Activated T-helper 2 cell treated with anti-CD3 and anti-CD28 coated beads, Interferon-gamma antibody, Interleukin-2, Interleukin-4, amounts not matched to agents 10 μg/mL and 5 μg/mL and 100 μg/mL, durations not matched to agents 14 hours and 24 hours and 36 hours (primary cell): ENCODE measurements at regions not wholly inside any gene's neighbourhood (a gene's known extent, or its start where the extent isn't known, plus 50 kb on each side); places are given as distances from the start of the nearest gene placed in this dataset.
"Not testable (repeated sequence)": the region's sequence is repeated elsewhere in the genome, so short reads cannot be mapped to it uniquely, and the experiment has no call there.

Source experiments
- DNase-seq: peaks from one replicate; pipeline ENCODE4 v3.0.0; 2021; ENCODE audit warnings: low spot score
- H3K27ac Mint-ChIP-seq: one replicate; pipeline ENCODE4 v1.8.0; 2021; ENCODE audit warnings: mixed read lengths
- H3K27me3 Mint-ChIP-seq: one replicate; pipeline ENCODE4 v1.8.0; 2021; ENCODE audit warnings: low read depth, mixed read lengths
- H3K36me3 Mint-ChIP-seq: one replicate; pipeline ENCODE4 v1.8.0; 2021; ENCODE audit warnings: low read depth, mixed read lengths
- H3K4me1 Mint-ChIP-seq: one replicate; pipeline ENCODE4 v1.8.0; 2021; ENCODE audit warnings: low read depth, mixed read lengths
- H3K4me3 Mint-ChIP-seq: one replicate; pipeline ENCODE4 v1.8.0; 2021; ENCODE audit warnings: low read depth, mild to moderate bottlenecking, moderate library complexity, mixed read lengths
- H3K9me3 Mint-ChIP-seq: one replicate; pipeline ENCODE4 v1.8.0; 2021; ENCODE audit warnings: mixed read lengths
- intact Hi-C: fragments of 100-400 bp; cut with micrococcal nuclease; formaldehyde crosslinking; loops from one replicate; pipeline ENCODE4 v1.15.1; 2023

- Mint-ChIP-seq H3K27ac (no peak overlapping the region), H3K4me3 (no peak overlapping the region), H3K27me3 (peaks cover 19% of the 10 kb centered on the region), H3K4me1 (no peaks in the 10 kb centered on the region), H3K36me3 (no peaks in the 10 kb centered on the region), H3K9me3 (no peaks in the 10 kb centered on the region)
- DNase-seq: no peak
- intact Hi-C loops: no loop called here
Measured at GRCh38 chr20:56733967-56734366, 104.9 kb downstream of the TFAP2C start.

GRCh38 chr20:56735084-56735642, 106.1 kb downstream of the TFAP2C start:
- H3K4me3 Mint-ChIP-seq: no peak overlapping the region
- no peaks in the 10 kb centered on the region for H3K9me3 Mint-ChIP-seq
- no peak overlapping the region for H3K27ac Mint-ChIP-seq
- H3K4me1 Mint-ChIP-seq: no peaks in the 10 kb centered on the region
- H3K27me3 Mint-ChIP-seq: peaks cover 19% of the 10 kb centered on the region
- H3K36me3 Mint-ChIP-seq: no peaks in the 10 kb centered on the region
- DNase-seq: no peak
- intact Hi-C loops: no loop called here

- intact Hi-C loops: no loop called here
- Mint-ChIP-seq H3K27ac (no peak overlapping the region), H3K4me1 (no peaks in the 10 kb centered on the region), H3K4me3 (no peak overlapping the region), H3K27me3 (peaks cover 19% of the 10 kb centered on the region), H3K36me3 (no peaks in the 10 kb centered on the region), H3K9me3 (no peaks in the 10 kb centered on the region)
- no peak for DNase-seq
Measured at GRCh38 chr20:56736285-56736857, 107.3 kb downstream of the TFAP2C start.

GRCh38 chr20:56744325-56744821, 115.3 kb downstream of the TFAP2C start:
- H3K27ac Mint-ChIP-seq, H3K27me3 Mint-ChIP-seq, DNase-seq, H3K36me3 Mint-ChIP-seq, H3K9me3 Mint-ChIP-seq, H3K4me1 Mint-ChIP-seq, intact Hi-C loops, H3K4me3 Mint-ChIP-seq: not testable (repeated sequence)

- H3K4me3 Mint-ChIP-seq: no peak overlapping the region
- H3K36me3 Mint-ChIP-seq: no peaks in the 10 kb centered on the region
- no peak overlapping the region for H3K27ac Mint-ChIP-seq
- intact Hi-C loops: no loop called here
- no peak for DNase-seq
- H3K4me1 Mint-ChIP-seq: no peaks in the 10 kb centered on the region
- no peaks in the 10 kb centered on the region for H3K9me3 Mint-ChIP-seq
- peaks cover 8% of the 10 kb centered on the region for H3K27me3 Mint-ChIP-seq
Measured at GRCh38 chr20:56748476-56749377, 119.6 kb downstream of the TFAP2C start.

GRCh38 chr20:56750430-56750829, 121.3 kb downstream of the TFAP2C start:
- H3K4me1 Mint-ChIP-seq: no peaks in the 10 kb centered on the region
- H3K36me3 Mint-ChIP-seq: no peaks in the 10 kb centered on the region
- no peak for DNase-seq
- H3K4me3 Mint-ChIP-seq: no peak overlapping the region
- intact Hi-C loops: no loop called here
- H3K27me3 Mint-ChIP-seq: peaks cover 8% of the 10 kb centered on the region
- H3K9me3 Mint-ChIP-seq: no peaks in the 10 kb centered on the region
- no peak overlapping the region for H3K27ac Mint-ChIP-seq

- Mint-ChIP-seq H3K9me3 (no peaks in the 10 kb centered on the region), H3K4me1 (no peaks in the 10 kb centered on the region), H3K27me3 (peaks cover 8% of the 10 kb centered on the region), H3K4me3 (no peak overlapping the region), H3K27ac (no peak overlapping the region), H3K36me3 (no peaks in the 10 kb centered on the region)
- no peak for DNase-seq
- intact Hi-C loops: no loop called here
Measured at GRCh38 chr20:56752274-56752673, 123.2 kb downstream of the TFAP2C start.

GRCh38 chr20:56755201-56755600, 126.1 kb downstream of the TFAP2C start:
- Mint-ChIP-seq H3K27me3 (peaks cover 3% of the 10 kb centered on the region), H3K27ac (no peak overlapping the region), H3K4me3 (no peak overlapping the region), H3K9me3 (no peaks in the 10 kb centered on the region), H3K4me1 (no peaks in the 10 kb centered on the region), H3K36me3 (no peaks in the 10 kb centered on the region)
- intact Hi-C loops: no loop called here
- DNase-seq: no peak

- H3K27me3 Mint-ChIP-seq, H3K4me3 Mint-ChIP-seq, intact Hi-C loops, H3K4me1 Mint-ChIP-seq, DNase-seq, H3K36me3 Mint-ChIP-seq, H3K27ac Mint-ChIP-seq, H3K9me3 Mint-ChIP-seq: not testable (repeated sequence)
Measured at GRCh38 chr20:56756658-56757057, 127.6 kb downstream of the TFAP2C start.

- H3K4me1 Mint-ChIP-seq: no peaks in the 10 kb centered on the region
- DNase-seq: no peak
- H3K4me3 Mint-ChIP-seq: no peak overlapping the region
- H3K27ac Mint-ChIP-seq: no peak overlapping the region
- no peaks in the 10 kb centered on the region for H3K36me3 Mint-ChIP-seq
- intact Hi-C loops: no loop called here
- no peaks in the 10 kb centered on the region for H3K27me3 Mint-ChIP-seq
- H3K9me3 Mint-ChIP-seq: no peaks in the 10 kb centered on the region
Measured at GRCh38 chr20:56758706-56759105, 129.6 kb downstream of the TFAP2C start.

GRCh38 chr20:56759741-56760278, 130.7 kb downstream of the TFAP2C start:
- Mint-ChIP-seq H3K36me3 (no peaks in the 10 kb centered on the region), H3K9me3 (no peaks in the 10 kb centered on the region), H3K27me3 (no peaks in the 10 kb centered on the region), H3K4me3 (no peak overlapping the region), H3K27ac (no peak overlapping the region), H3K4me1 (no peaks in the 10 kb centered on the region)
- intact Hi-C loops: no loop called here
- no peak for DNase-seq

- DNase-seq: no peak
- intact Hi-C loops: no loop called here
- Mint-ChIP-seq H3K27ac (no peak overlapping the region), H3K9me3 (no peaks in the 10 kb centered on the region), H3K27me3 (no peaks in the 10 kb centered on the region), H3K4me3 (no peak overlapping the region), H3K36me3 (no peaks in the 10 kb centered on the region), H3K4me1 (no peaks in the 10 kb centered on the region)
Measured at GRCh38 chr20:56760610-56761009, 131.5 kb downstream of the TFAP2C start.

GRCh38 chr20:56761393-56761792, 132.3 kb downstream of the TFAP2C start:
- no peaks in the 10 kb centered on the region for H3K27me3 Mint-ChIP-seq
- no peaks in the 10 kb centered on the region for H3K36me3 Mint-ChIP-seq
- no peaks in the 10 kb centered on the region for H3K9me3 Mint-ChIP-seq
- H3K4me1 Mint-ChIP-seq: no peaks in the 10 kb centered on the region
- intact Hi-C loops: no loop called here
- DNase-seq: no peak
- H3K4me3 Mint-ChIP-seq: no peak overlapping the region
- H3K27ac Mint-ChIP-seq: no peak overlapping the region
